Neutrophil (primary cell): ENCODE measurements at regions not wholly inside any gene's neighbourhood (a gene's known extent, or its start where the extent isn't known, plus 50 kb on each side); places are given as distances from the start of the nearest gene placed in this dataset.

Experiments used
- H3K27ac ChIP-seq: fragments of 200-600 bp; sonication (generic); 2 replicates; pipeline ENCODE4 v1.5.1; 2016; ENCODE audit warnings: mild to moderate bottlenecking, moderate library complexity
- H3K27me3 ChIP-seq: fragments of 200-600 bp; sonication (generic); 2 replicates; pipeline ENCODE4 v1.6.0; 2016; ENCODE audit warnings: mild to moderate bottlenecking
- H3K36me3 ChIP-seq: fragments of 200-600 bp; sonication (generic); 2 replicates; pipeline ENCODE4 v1.5.1; 2017
- H3K4me1 ChIP-seq, 2 experiments: fragments of 200-600 bp in 1 of 2; sonication (generic) in 1 of 2; 1 replicate in 1 of 2; 2 replicates in 1 of 2; pipeline versions ENCODE4 v1.5.1 to v1.6.1; 2013 to 2016; ENCODE audit warnings: low read depth in 1 of 2, low read length in 1 of 2, mild to moderate bottlenecking in 1 of 2, moderate library complexity in 1 of 2; ENCODE audit not compliant: control insufficient read depth in 1 of 2, insufficient read depth in 1 of 2
- H3K4me3 ChIP-seq, 2 experiments: fragments of 200-600 bp in 1 of 2; sonication (generic) in 1 of 2; 1 replicate in 1 of 2; 2 replicates in 1 of 2; pipeline ENCODE4 v1.5.1; 2013 to 2016; ENCODE audit warnings: low read depth in 1 of 2, low read length in 1 of 2, mild to moderate bottlenecking in 1 of 2, moderate library complexity in 1 of 2
- H3K9me3 ChIP-seq: fragments of 200-600 bp; sonication (generic); 2 replicates; pipeline ENCODE4 v1.5.1; 2016
- CTCF ChIP-seq: fragments of 200-600 bp; sonication (generic); IDR thresholded peaks from 2 replicates; pipeline ENCODE4 v1.5.1; 2016; ENCODE audit warnings: antibody characterized with exemption

DNA sequence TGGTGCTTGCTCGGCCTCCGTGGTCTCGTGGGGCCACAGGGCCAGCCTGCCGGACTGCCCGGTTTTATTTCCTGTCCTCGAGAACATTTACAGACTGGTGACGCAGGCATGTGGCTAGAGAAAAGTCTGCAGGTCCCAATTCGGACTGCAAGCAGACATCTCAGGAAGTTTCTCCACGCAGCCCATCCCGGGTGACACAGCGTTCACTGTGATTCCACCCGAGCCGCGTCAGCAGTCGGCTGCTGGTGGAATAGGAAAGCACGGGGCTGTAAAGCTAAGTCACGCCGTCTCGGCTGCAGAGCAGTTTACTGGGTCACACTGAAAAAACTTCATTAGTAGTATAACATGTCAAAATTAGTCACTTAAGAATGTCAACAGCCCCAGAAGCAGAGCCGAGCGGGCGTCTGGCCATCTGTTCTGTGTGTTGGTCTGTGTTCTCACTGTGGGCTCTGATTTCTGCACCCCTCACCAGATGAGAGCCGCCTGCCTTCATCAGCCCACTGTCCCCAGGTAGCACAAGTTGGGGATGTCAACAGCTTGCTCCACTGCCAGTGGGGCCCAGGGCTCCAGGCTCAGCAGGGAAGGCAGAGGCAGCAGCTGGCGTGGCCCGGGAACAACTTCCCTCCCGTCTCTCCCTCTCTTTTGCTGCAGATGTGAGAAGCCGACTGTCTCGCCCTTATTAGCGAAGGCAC lies 363.7 kb downstream of the IRX2 start:
- H3K4me3 ChIP-seq = no peak overlapping the region
- H3K4me1 ChIP-seq = no peaks in the 10 kb centered on the region
- H3K36me3 ChIP-seq = no peaks in the 10 kb centered on the region
- H3K27ac ChIP-seq = no peak overlapping the region
- TF ChIP-seq CTCF = no peak
- no peaks in the 10 kb centered on the region for H3K27me3 ChIP-seq
- no peaks in the 10 kb centered on the region for H3K9me3 ChIP-seq

- TF ChIP-seq CTCF = no peak
- no peaks in the 10 kb centered on the region for H3K4me1 ChIP-seq
Measured at GRCh38 chr5:2387250-2387633, 364.2 kb downstream of the IRX2 start.

DNA sequence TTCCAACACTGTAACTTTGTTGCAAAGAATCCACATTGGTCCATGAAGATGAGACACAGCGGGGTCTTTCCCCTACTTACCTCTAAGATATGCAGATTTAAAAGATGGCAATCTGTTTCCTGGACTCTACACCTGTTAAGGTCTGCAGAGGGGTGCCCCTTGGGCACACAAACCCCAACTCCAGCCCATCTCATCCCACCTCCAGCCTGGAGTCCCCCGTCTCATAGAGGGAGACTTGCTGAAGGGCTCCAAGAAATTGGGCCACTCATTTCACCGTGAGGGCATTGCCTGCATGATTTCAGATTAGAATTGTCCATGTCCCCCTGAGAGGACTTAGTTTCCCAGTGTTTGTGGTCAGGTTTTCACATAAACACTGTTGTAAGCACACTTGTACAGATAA lies 365.7 kb downstream of the IRX2 start:
- Histone ChIP-seq H3K27ac (no peak overlapping the region), H3K9me3 (no peaks in the 10 kb centered on the region), H3K4me1 (no peaks in the 10 kb centered on the region), H3K27me3 (no peaks in the 10 kb centered on the region), H3K36me3 (no peaks in the 10 kb centered on the region), H3K4me3 (no peak overlapping the region)
- no peak for TF ChIP-seq CTCF

More at GRCh38 chr5:2387250-2387633, 364.2 kb downstream of the IRX2 start:
- no peak overlapping the region for H3K4me3 ChIP-seq
- no peaks in the 10 kb centered on the region for H3K9me3 ChIP-seq
- H3K27me3 ChIP-seq = no peaks in the 10 kb centered on the region
- no peaks in the 10 kb centered on the region for H3K36me3 ChIP-seq
- no peak overlapping the region for H3K27ac ChIP-seq

- no peak for TF ChIP-seq CTCF
- no peak overlapping the region for H3K27ac ChIP-seq
Measured at GRCh38 chr5:2383698-2384065, 367.8 kb downstream of the IRX2 start.

DNA sequence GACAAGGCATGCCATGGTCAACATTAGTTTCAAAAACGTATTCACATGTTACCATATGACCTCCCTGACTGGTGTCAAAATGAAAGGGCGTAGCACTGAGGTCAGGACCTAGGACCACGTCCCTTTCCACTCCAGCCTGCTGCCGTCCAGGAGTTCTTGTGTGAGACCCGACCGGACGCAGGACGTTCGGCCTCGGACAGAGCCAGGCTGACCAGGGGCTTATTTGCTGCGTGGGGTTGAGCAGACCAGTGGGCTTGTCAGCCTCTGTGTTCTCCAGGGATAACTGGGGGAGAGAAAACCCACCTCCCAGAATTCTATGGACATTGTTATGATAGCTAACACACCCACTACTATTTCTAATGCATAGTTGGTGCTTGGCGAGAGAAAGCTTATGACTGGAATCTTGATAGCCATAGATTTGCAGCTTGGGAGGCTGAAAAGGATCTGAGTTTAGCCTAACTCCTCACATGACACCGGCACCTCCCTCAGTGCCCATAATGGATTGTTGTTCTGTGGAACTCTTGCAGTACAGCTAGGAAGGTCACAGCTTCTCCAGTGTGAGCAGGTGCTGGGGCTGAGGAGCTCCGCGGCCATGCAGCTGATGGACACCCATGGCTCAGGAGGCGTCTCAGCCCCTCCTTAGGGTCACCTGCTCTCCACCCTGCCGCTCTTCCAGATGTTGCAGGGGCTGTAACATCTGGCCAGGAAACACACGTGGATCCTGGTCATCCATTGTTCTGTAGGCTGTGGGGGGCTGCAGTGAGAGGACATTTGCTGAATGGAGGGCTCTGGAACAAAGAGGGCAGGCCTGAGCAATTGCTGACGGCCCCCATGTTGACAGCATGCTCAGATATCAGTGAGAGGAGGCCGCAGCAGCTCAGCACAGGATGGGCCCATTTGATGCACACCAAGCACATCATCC lies 368.4 kb downstream of the IRX2 start:
- no peak for TF ChIP-seq CTCF
- Histone ChIP-seq H3K36me3 (no peaks in the 10 kb centered on the region), H3K4me1 (no peaks in the 10 kb centered on the region), H3K9me3 (no peaks in the 10 kb centered on the region), H3K4me3 (no peak overlapping the region), H3K27ac (no peak overlapping the region), H3K27me3 (no peaks in the 10 kb centered on the region)

More at GRCh38 chr5:2383698-2384065, 367.8 kb downstream of the IRX2 start:
- no peaks in the 10 kb centered on the region for H3K36me3 ChIP-seq
- no peaks in the 10 kb centered on the region for H3K27me3 ChIP-seq
- no peaks in the 10 kb centered on the region for H3K4me1 ChIP-seq
- no peak overlapping the region for H3K4me3 ChIP-seq
- no peaks in the 10 kb centered on the region for H3K9me3 ChIP-seq
